ENCODE measurements at regions not wholly inside any gene's neighbourhood (a gene's known extent, or its start where the extent isn't known, plus 50 kb on each side); places are given as distances from the start of the nearest gene placed in this dataset.

DNA sequence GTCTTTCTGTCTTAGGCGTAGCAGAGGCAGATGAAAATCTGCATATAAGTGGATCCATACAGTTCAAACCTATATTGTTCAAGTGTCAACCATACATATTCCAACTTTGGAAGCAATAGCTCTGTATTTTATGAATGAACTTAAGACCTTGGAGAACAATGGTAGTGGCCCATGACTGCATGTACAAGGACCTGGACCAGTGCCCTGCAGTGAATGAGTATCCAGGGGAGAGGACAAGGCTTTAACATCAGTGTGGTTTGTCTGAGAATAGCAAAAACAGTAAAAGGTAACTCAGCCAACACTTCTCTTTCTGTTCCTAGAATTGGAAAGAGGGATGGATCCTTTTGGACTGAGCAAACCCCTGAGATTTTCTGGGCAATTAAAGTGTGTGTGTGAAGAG, 230.8 kb upstream of the LINC00305 start:
- TF ChIP-seq EZH2 (IDR thresholded peaks at IDR 0.05; ENCODE audit: low read length, unreplicated experiment): no peak
- no peak for TF ChIP-seq CTCF (conservative IDR thresholded peaks at IDR 0.05; ENCODE audit: low read depth, low read length)
- no peak for TF ChIP-seq EZH2phosphoT487 (IDR thresholded peaks at IDR 0.05; ENCODE audit: borderline replicate concordance, low read length)

Measured in PC-3 (cell line).